ENCODE measurements at regions not wholly inside any gene's neighbourhood (a gene's known extent, or its start where the extent isn't known, plus 50 kb on each side); places are given as distances from the start of the nearest gene placed in this dataset.

- Histone ChIP-seq H3K27ac (no peak overlapping the region), H3K4me1 (no peaks in the 10 kb centered on the region), H3K27me3 (no peaks in the 10 kb centered on the region), H3K9me3 (no peaks in the 10 kb centered on the region), H3K36me3 (no peaks in the 10 kb centered on the region), H3K4me3 (no peak overlapping the region)
- DNase-seq = no peak
- intact Hi-C loops (cut with DNase I; ENCODE audit: low total_unique reads) = no loop called here
- no peak for TF ChIP-seq CTCF (IDR thresholded peaks at IDR 0.05)
These were observed 261.2 kb upstream of the CLINT1 start for GRCh38 chr5:158119961-158120723.

GRCh38 chr5:158117467-158118160 is 258.7 kb upstream of the CLINT1 start:
- intact Hi-C loops (cut with DNase I; ENCODE audit: low total_unique reads) = no loop called here
- Histone ChIP-seq H3K36me3 (no peaks in the 10 kb centered on the region), H3K4me3 (no peak overlapping the region), H3K4me1 (no peaks in the 10 kb centered on the region), H3K27me3 (no peaks in the 10 kb centered on the region), H3K27ac (no peak overlapping the region), H3K9me3 (no peaks in the 10 kb centered on the region)
- peak in 1 of 2 donors; percentile 27 for DNase-seq
- no peak for TF ChIP-seq CTCF (IDR thresholded peaks at IDR 0.05)

- no peak overlapping the region for H3K4me3 ChIP-seq
- H3K9me3 ChIP-seq = no peaks in the 10 kb centered on the region
- H3K27me3 ChIP-seq = no peaks in the 10 kb centered on the region
- H3K27ac ChIP-seq = no peak overlapping the region
- intact Hi-C loops (cut with DNase I; ENCODE audit: low total_unique reads) = no loop called here
- DNase-seq = no peak
- no peak for TF ChIP-seq CTCF (IDR thresholded peaks at IDR 0.05)
- H3K4me1 ChIP-seq = no peaks in the 10 kb centered on the region
- H3K36me3 ChIP-seq = no peaks in the 10 kb centered on the region
These were observed 258.0 kb upstream of the CLINT1 start for GRCh38 chr5:158116965-158117364.

DNA sequence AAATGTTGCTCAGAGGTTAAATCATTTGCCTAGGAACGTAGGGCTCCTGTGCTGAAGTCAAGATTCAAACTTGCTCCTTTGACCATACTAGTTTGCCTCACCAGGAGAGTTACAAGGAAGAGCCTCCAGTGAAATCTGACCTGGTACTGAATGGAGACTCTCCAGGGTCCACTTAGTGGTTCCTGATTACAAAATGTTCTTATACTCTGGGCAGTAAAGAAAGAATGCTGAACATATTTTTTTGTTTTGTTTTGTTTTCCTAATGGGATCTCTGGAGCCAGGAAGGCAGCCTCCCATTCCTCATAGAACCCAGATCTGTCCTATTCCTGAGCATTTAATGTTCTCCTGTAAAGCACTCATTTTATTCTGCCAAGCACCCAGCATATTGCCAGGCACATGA is 256.5 kb upstream of the CLINT1 start:
- Histone ChIP-seq H3K4me3 (no peak overlapping the region), H3K36me3 (no peaks in the 10 kb centered on the region), H3K9me3 (no peaks in the 10 kb centered on the region), H3K4me1 (no peaks in the 10 kb centered on the region), H3K27me3 (no peaks in the 10 kb centered on the region), H3K27ac (no peak overlapping the region)
- no peak for TF ChIP-seq CTCF (IDR thresholded peaks at IDR 0.05)
- intact Hi-C loops (cut with DNase I; ENCODE audit: low total_unique reads) = no loop called here
- DNase-seq = no peak

- intact Hi-C loops (cut with DNase I; ENCODE audit: low total_unique reads) = no loop called here
- Histone ChIP-seq H3K9me3 (no peaks in the 10 kb centered on the region), H3K27me3 (no peaks in the 10 kb centered on the region), H3K27ac (no peak overlapping the region), H3K36me3 (no peaks in the 10 kb centered on the region), H3K4me3 (no peak overlapping the region), H3K4me1 (no peaks in the 10 kb centered on the region)
- DNase-seq = no peak
- no peak for TF ChIP-seq CTCF (IDR thresholded peaks at IDR 0.05)
These were observed 249.2 kb upstream of the CLINT1 start for GRCh38 chr5:158108177-158108576.

Measured in tibial artery (tissue), 4 donors.